ENCODE measurements at regions not wholly inside any gene's neighbourhood (a gene's known extent, or its start where the extent isn't known, plus 50 kb on each side); places are given as distances from the start of the nearest gene placed in this dataset.

DNA sequence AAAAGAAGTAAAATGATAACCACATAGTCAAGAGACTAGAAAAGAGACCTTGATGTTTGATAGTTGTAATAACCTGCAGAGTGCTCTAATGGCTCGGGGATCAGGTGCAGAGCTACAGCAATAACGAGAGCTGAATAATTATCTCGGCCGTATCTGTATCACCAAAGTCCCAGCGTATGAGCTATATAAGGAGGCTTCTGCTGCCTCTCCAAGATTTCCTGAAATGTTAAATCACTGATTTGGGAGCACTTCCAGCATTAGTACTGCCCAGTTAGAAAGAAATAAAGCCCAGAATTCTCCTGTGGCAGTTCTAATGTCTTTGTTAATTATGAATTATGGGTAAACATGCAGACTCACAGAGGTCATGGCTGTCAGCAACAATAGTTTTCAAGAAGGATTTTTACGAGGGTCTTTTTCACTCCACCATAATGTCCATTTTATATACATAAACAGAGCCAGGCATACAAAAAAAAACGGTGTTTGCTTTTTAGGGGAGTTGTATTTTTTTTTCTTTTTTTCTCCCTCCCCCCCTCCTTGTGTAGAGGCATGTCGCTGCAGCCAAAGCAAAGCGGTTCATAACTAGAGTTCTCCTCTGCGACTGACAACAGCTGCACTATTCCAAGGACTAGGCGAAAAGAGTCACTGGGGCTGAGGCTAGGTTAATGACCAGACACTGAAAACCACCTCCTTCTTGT is 168.3 kb upstream of the VRK2 start:
- H3K79me2 ChIP-seq (ENCODE audit: insufficient read depth, low read length) = no peaks in the 10 kb centered on the region
- no peaks in the 10 kb centered on the region for H4K20me1 ChIP-seq (ENCODE audit: insufficient read depth, low read length, poor library complexity, severe bottlenecking)
- no peaks in the 10 kb centered on the region for H3K4me1 ChIP-seq (ENCODE audit: insufficient read depth, low read length, poor library complexity, severe bottlenecking)
- TF ChIP-seq EZH2phosphoT487 (IDR thresholded peaks at IDR 0.05; ENCODE audit: borderline replicate concordance) = no peak
- TF ChIP-seq, protein P1, sequence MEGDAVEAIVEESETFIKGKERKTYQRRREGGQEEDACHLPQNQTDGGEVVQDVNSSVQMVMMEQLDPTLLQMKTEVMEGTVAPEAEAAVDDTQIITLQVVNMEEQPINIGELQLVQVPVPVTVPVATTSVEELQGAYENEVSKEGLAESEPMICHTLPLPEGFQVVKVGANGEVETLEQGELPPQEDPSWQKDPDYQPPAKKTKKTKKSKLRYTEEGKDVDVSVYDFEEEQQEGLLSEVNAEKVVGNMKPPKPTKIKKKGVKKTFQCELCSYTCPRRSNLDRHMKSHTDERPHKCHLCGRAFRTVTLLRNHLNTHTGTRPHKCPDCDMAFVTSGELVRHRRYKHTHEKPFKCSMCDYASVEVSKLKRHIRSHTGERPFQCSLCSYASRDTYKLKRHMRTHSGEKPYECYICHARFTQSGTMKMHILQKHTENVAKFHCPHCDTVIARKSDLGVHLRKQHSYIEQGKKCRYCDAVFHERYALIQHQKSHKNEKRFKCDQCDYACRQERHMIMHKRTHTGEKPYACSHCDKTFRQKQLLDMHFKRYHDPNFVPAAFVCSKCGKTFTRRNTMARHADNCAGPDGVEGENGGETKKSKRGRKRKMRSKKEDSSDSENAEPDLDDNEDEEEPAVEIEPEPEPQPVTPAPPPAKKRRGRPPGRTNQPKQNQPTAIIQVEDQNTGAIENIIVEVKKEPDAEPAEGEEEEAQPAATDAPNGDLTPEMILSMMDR (conservative IDR thresholded peaks at IDR 0.05; ENCODE audit: low read length) = no peak
- no peak overlapping the region for H3K9ac ChIP-seq (ENCODE audit: low read depth, low read length, poor library complexity, severe bottlenecking)
- H3K4me3 ChIP-seq (ENCODE audit: low read length, poor library complexity, severe bottlenecking) = no peak overlapping the region
- H3K9me3 ChIP-seq (ENCODE audit: insufficient read depth, low read depth, low read length) = no peaks in the 10 kb centered on the region
- no peaks in the 10 kb centered on the region for H3K9me2 ChIP-seq (replicated peaks; ENCODE audit: low read depth, low read length)
- H3K36me3 ChIP-seq (ENCODE audit: insufficient read depth, low read length) = no peaks in the 10 kb centered on the region
- no peak overlapping the region for H3K4me2 ChIP-seq (ENCODE audit: low read depth, low read length, poor library complexity, severe bottlenecking)
- H3K27me3 ChIP-seq (ENCODE audit: insufficient read depth, low read length, poor library complexity, severe bottlenecking) = no peaks in the 10 kb centered on the region
- no peaks in the 10 kb centered on the region for H3F3A ChIP-seq (ENCODE audit: low read depth)
- no peak overlapping the region for H2AFZ ChIP-seq (ENCODE audit: low read length)

DNA sequence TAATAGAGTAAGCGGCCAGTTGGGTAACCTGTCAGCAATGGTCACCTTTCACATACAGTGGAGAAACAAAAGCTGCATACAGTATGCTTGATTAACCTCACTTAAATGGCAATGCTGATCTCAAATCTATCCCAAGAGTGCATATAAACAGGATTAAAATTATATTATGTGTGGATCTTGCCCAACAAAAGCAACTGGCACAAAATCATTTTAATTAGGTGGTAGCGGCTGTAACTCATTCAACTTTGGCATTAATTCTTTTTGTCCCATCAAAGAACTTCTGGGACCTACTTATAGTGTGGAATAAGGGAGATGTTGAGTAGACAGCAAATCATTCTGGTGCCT is 167.8 kb upstream of the VRK2 start:
- no peaks in the 10 kb centered on the region for H3K79me2 ChIP-seq (ENCODE audit: insufficient read depth, low read length)
- no peaks in the 10 kb centered on the region for H3K4me1 ChIP-seq (ENCODE audit: insufficient read depth, low read length, poor library complexity, severe bottlenecking)
- TF ChIP-seq EZH2phosphoT487 (IDR thresholded peaks at IDR 0.05; ENCODE audit: borderline replicate concordance) = no peak
- TF ChIP-seq, protein P1 (conservative IDR thresholded peaks at IDR 0.05; ENCODE audit: low read length) = no peak
- no peaks in the 10 kb centered on the region for H3K9me2 ChIP-seq (replicated peaks; ENCODE audit: low read depth, low read length)
- H3K9ac ChIP-seq (ENCODE audit: low read depth, low read length, poor library complexity, severe bottlenecking) = no peak overlapping the region
- no peak overlapping the region for H3K4me2 ChIP-seq (ENCODE audit: low read depth, low read length, poor library complexity, severe bottlenecking)
- no peaks in the 10 kb centered on the region for H3K36me3 ChIP-seq (ENCODE audit: insufficient read depth, low read length)
- no peaks in the 10 kb centered on the region for H3K9me3 ChIP-seq (ENCODE audit: insufficient read depth, low read depth, low read length)
- no peak overlapping the region for H2AFZ ChIP-seq (ENCODE audit: low read length)
- no peaks in the 10 kb centered on the region for H3F3A ChIP-seq (ENCODE audit: low read depth)
- H3K4me3 ChIP-seq (ENCODE audit: low read length, poor library complexity, severe bottlenecking) = no peak overlapping the region
- no peaks in the 10 kb centered on the region for H3K27me3 ChIP-seq (ENCODE audit: insufficient read depth, low read length, poor library complexity, severe bottlenecking)
- H4K20me1 ChIP-seq (ENCODE audit: insufficient read depth, low read length, poor library complexity, severe bottlenecking) = no peaks in the 10 kb centered on the region

DNA sequence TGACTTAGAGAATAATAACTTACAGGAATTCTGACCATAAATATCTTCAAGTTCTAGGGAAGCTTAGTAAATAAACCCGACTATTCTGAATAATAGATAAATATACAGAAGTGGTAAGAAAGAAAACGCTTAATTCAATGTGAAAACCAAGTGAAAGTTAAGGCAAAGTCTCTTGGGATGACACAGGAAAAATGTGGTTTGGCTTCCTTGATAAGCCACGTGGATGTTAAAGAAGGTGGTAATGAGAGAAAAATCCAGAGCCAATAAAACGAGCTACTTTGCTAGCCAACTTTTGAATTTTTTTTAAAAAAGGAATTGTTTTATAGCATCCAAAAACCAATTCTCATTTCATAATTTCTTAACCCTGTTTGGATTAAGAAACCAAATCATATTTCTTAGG is 166.2 kb upstream of the VRK2 start:
- no peak overlapping the region for H3K9ac ChIP-seq (ENCODE audit: low read depth, low read length, poor library complexity, severe bottlenecking)
- no peaks in the 10 kb centered on the region for H3K79me2 ChIP-seq (ENCODE audit: insufficient read depth, low read length)
- H3K4me1 ChIP-seq (ENCODE audit: insufficient read depth, low read length, poor library complexity, severe bottlenecking) = no peaks in the 10 kb centered on the region
- no peak for TF ChIP-seq EZH2phosphoT487 (IDR thresholded peaks at IDR 0.05; ENCODE audit: borderline replicate concordance)
- TF ChIP-seq, protein P1 (conservative IDR thresholded peaks at IDR 0.05; ENCODE audit: low read length) = no peak
- H3K4me2 ChIP-seq (ENCODE audit: low read depth, low read length, poor library complexity, severe bottlenecking) = no peak overlapping the region
- no peaks in the 10 kb centered on the region for H3F3A ChIP-seq (ENCODE audit: low read depth)
- no peak overlapping the region for H3K4me3 ChIP-seq (ENCODE audit: low read length, poor library complexity, severe bottlenecking)
- no peak overlapping the region for H2AFZ ChIP-seq (ENCODE audit: low read length)
- no peaks in the 10 kb centered on the region for H3K36me3 ChIP-seq (ENCODE audit: insufficient read depth, low read length)
- no peaks in the 10 kb centered on the region for H3K9me3 ChIP-seq (ENCODE audit: insufficient read depth, low read depth, low read length)
- H3K9me2 ChIP-seq (replicated peaks; ENCODE audit: low read depth, low read length) = no peaks in the 10 kb centered on the region
- no peaks in the 10 kb centered on the region for H4K20me1 ChIP-seq (ENCODE audit: insufficient read depth, low read length, poor library complexity, severe bottlenecking)
- H3K27me3 ChIP-seq (ENCODE audit: insufficient read depth, low read length, poor library complexity, severe bottlenecking) = no peaks in the 10 kb centered on the region
